Activated CD4-positive, alpha-beta T cell treated with anti-CD3 and anti-CD28 coated beads, Interleukin-2, amount 50 U/mL, for 4 hours (primary cell): ENCODE measurements at regions not wholly inside any gene's neighbourhood (a gene's known extent, or its start where the extent isn't known, plus 50 kb on each side); places are given as distances from the start of the nearest gene placed in this dataset.
"Not testable (repeated sequence)": the region's sequence is repeated elsewhere in the genome, so short reads cannot be mapped to it uniquely, and the experiment has no call there.

ENCODE experiments used
- DNase-seq, 2 experiments: peaks; one replicate each; pipeline ENCODE4 v3.0.0-alpha.2; 2020

DNA sequence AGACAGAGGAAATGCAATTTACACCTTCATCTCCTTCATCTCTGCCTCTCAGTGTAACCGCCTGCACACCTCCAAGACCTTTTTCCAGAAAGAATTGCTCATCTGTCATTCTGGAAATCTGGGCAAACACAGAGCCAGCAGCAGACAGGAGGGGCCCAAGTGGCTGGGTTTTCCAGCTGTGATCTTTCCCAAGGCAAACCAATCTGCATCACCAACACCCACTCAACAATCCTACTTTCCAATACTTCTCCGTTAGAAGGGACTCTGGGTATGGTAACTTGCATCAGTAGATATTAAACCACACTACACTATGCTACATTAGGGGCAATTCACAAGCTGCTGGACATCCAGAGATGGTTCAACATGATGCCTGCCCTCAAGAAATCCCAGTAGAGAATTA, 781.8 kb upstream of the AUTS2 start:
- no peak for DNase-seq

DNA sequence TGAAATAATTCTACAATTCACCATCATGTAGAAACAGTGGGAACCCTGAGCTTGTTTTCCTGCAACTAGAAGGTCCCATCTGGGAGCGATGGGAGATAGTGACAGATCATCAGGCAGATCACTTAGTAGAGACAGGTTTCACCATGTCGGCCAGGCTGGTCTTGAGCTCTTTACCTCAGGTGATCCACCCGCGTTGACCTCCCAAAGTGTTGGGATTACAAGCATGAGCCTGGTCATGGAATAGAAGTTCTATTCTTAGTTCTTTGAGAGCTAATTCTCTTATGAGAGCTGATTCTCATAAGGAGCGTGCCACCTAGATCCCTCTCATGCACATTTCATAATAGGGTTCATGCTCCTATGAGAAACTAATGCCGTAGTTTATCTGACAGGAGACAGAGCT, 778.0 kb upstream of the AUTS2 start:
- DNase-seq, result no peak

GRCh38 chr7:68821846-68822245, 776.4 kb upstream of the AUTS2 start:
- no peak for DNase-seq

- no peak for DNase-seq
These were observed 774.1 kb upstream of the AUTS2 start for GRCh38 chr7:68823996-68824780.

GRCh38 chr7:68828575-68828974, 769.7 kb upstream of the AUTS2 start:
- no peak for DNase-seq

DNA sequence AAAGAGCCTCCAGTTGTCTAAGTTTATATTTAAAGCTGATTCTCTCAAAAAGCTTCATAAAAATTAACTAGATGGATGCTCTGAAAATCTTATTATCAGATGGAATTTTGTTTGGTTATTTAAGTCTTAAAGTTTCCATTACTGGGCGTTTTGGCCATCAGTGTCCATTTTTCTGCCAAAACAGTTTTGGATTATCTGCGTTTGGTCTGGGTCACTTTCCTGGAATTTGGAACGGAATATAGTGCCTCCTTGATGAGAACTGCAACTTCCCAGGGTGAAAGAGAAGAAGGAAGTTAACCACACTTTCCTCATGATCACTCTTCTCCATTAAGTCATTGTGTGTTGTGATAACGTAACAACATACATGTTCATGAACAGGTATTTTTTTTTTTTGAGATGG, 764.9 kb upstream of the AUTS2 start:
- no peak for DNase-seq

DNA sequence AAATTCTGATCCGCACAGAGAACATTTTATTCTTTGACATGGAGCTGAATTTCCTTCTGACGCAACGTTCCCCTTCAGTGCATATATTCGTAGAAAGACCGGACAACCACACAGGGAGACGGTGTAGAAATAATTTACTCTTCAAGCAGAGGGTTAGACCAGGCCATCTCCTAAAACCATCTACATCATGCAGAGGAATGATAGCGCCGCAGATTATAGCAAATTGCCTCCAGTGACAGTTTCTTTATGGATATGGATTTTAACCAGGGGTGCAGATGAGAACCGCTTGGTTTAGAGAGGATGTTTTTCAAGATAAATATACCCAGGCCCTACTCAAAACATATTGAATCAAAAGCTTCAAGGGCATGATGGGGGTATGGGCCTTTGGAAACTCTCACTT, 759.3 kb upstream of the AUTS2 start:
- DNase-seq, result no peak

DNA sequence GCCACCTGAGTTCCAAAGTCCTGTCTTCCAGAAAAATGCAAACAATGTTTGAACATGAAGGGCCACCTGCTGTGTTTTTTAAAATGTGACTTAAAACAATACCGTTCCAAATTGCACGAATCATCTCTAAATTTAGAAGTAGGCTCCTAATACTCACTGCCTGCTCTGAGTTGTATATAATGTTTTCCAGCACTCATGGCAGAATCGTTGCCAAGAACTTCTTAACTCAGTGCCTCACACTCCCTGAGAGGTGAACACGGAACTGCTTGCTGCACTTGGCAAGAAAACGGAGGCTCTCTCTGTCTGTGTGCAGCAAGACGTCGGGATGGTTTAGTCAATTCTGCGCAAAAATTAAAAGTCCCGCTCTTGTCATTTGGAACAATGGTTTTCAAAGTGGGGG, 757.3 kb upstream of the AUTS2 start:
- no peak for DNase-seq

DNA sequence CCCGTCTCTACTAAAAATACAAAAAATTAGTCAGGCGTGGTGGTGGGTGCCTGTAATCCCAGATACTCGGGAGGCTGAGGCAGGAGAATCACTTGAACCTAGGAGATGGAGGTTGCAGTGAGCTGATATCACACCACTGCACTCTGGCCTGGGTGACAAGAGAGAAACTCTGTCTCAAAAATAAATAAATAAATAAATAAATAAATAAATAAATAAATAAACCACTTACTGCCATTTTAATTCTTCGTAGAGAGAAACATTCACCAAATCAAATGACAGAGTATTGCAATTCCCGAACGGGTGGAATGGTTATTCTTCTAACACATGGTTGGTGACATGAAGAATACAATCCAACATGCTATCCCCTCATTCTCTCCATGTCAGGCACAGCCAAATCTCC, 754.3 kb upstream of the AUTS2 start:
- DNase-seq, result not testable (repeated sequence)

GRCh38 chr7:68846811-68847325, 751.4 kb upstream of the AUTS2 start:
- no peak for DNase-seq

DNA sequence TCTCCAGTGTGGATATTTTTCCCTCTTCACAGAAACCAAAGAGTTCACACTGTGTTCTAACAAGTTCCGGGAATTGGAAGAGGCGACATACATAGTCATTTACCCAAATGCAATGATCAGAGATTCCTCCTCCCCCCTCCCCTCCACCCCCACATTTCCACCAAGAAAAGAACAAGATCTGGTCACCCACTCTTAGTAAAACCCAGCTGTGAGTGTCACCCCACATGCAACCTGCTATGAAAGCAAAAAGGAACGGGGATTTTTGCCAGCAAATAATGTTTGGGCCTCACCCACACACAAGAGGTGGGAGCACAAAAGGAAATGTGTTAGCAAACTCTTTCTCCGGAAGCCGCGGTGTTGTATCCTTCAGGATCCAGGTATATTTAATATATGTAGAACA, 745.0 kb upstream of the AUTS2 start:
- no peak for DNase-seq

GRCh38 chr7:68857571-68857970, 740.7 kb upstream of the AUTS2 start:
- DNase-seq, result no peak

DNA sequence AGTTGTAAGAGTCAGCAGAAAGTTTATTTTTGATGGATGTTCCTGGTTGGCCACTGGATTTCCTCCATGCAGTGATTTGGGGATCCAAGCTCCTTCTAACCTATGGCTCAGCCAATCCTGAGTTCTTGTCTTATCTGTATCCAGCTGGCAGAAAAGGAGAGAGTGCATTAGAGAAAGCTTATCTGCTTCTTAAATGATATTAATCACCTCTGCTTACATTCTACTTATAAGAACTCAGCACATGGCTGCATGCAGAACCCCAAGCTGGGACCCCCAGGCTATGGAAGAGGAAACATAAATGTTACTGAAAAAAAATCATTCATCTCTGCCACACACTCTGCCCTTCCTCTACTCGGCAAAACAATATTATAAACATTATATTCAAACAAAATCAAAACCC, 739.8 kb upstream of the AUTS2 start:
- no peak for DNase-seq

- no peak for DNase-seq
These were observed 737.1 kb upstream of the AUTS2 start for GRCh38 chr7:68861171-68861570.

- no peak for DNase-seq
These were observed 736.0 kb upstream of the AUTS2 start for GRCh38 chr7:68862261-68862660.

DNA sequence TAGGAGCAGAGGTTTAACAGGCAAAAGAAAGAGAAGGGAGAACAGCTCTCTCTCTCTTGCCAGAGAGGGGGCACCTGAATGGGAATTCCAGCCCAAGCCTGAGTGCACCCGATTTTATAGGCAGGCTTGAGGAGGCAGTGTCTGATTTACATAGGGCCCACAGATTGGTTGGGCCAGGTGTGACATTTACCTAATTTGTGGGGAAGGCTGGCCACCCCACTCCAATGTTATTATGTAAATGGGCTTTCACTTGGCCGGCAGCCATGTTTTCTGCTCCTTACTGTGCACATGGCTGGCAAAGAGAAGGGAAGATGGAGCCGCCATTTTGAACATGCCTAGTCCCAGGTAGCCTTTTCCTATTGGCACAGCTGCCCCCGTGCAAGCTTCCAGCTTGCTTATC, 735.5 kb upstream of the AUTS2 start:
- no peak for DNase-seq

GRCh38 chr7:68865351-68866199, 732.7 kb upstream of the AUTS2 start:
- no peak for DNase-seq

GRCh38 chr7:68866200-68866570, 732.1 kb upstream of the AUTS2 start:
- DNase-seq, result no peak

DNA sequence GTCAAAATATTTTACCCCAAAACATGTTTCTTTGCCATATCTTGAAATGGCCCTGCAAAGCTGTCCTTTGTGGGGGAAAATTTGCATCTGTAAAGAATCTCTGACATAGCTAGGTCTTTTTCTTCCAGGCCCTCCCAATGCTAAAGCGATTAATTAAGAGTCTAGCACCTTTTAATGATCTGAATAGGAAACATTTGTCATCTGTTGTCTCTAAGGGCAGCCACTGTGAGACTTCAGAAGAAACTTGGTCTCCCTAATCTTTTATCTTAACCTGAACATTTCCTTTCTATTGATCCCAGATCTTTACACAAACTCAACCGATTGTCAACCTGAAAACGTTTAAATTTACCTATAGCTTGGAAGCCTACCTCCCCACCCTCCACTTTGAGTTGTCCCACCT, 731.6 kb upstream of the AUTS2 start:
- DNase-seq, result not testable (repeated sequence)

GRCh38 chr7:68868978-68869377, 729.3 kb upstream of the AUTS2 start:
- no peak for DNase-seq

DNA sequence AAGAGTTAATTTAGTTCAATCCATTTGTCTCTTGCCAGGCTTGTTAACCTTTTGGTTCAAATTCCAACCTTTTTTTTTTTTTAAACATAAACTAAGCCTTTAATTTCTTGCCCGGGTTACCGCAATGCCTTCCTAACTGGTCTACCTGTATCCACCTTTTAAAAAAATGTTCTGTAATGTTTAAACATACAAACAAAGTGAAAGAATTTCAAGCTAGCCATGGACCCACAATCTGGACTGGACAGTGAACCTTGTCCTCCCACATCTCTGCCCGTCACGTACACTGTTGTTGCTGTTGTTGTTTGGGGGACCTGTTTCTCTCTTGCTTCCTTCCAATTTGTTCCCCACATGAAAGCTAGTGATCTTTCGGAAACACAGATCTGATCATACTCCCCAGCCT, 724.7 kb upstream of the AUTS2 start:
- DNase-seq, result no peak

DNA sequence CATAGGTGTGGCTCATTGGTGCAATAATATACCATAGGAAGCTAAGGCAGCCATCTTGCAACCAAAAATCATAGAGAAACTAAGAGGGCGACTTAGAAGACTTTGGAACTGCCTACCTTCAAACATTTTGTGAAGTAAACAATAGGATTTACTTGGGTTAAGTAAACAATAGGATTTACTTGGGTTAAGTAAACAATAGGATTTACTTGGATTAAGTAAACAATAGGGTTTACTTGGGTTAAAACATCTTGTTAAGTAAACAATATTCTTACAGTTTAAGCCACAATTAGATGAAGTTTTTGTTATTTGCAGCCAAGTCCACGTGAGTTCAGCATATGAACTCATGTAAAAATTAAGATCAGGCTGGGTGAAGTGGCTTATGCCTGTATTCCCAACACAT, 722.4 kb upstream of the AUTS2 start:
- no peak for DNase-seq

DNA sequence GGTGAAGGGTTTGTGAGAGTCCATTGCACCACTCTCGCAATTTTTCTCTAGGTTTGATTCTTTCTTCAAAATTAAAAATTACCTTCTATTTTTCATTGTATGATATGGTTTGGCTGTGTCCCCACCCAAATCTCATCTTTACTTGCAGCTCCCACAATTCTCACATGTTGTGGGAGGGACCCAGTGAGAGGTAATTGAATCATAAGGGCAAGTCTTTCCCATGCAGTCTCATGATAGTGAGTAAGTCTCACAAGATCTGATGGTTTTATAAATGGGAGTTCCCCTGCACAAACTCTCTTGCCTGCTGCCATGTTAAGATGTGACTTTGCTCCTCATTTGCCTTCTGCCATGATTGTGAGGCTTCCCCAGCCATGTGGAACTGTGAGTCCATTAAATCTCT, 711.2 kb upstream of the AUTS2 start:
- DNase-seq, result not testable (repeated sequence)

GRCh38 chr7:68888971-68889385, 709.3 kb upstream of the AUTS2 start:
- DNase-seq, result no peak
